ENCODE measurements at regions not wholly inside any gene's neighbourhood (a gene's known extent, or its start where the extent isn't known, plus 50 kb on each side); places are given as distances from the start of the nearest gene placed in this dataset.

DNA sequence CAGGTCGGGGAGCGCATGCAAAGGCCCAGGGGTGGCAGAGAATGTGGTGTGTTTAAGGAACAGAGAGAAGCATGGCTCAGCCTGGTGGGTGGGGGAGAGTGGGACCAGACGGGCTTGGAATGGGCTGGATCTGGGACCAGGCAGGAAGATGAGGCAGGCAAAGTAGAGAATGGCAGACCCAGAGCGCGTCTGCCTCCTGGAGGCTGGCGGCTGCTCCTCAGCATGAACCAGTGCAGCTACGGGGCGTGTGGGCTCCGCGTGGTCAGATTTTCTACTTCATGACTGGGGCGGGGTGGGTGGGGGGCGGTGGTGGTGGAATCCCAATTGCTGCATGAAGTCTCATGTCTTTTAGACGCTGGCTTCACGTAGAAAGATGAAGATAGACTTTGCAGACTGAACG is 135.6 kb downstream of the TFAP2C start:
- TF ChIP-seq, protein P1, sequence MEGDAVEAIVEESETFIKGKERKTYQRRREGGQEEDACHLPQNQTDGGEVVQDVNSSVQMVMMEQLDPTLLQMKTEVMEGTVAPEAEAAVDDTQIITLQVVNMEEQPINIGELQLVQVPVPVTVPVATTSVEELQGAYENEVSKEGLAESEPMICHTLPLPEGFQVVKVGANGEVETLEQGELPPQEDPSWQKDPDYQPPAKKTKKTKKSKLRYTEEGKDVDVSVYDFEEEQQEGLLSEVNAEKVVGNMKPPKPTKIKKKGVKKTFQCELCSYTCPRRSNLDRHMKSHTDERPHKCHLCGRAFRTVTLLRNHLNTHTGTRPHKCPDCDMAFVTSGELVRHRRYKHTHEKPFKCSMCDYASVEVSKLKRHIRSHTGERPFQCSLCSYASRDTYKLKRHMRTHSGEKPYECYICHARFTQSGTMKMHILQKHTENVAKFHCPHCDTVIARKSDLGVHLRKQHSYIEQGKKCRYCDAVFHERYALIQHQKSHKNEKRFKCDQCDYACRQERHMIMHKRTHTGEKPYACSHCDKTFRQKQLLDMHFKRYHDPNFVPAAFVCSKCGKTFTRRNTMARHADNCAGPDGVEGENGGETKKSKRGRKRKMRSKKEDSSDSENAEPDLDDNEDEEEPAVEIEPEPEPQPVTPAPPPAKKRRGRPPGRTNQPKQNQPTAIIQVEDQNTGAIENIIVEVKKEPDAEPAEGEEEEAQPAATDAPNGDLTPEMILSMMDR (IDR thresholded peaks at IDR 0.05) = no peak
- no peak for TF ChIP-seq ZFX (IDR thresholded peaks at IDR 0.05; ENCODE audit: borderline replicate concordance)

All from 22Rv1 (cell line).